ENCODE measurements at regions not wholly inside any gene's neighbourhood (a gene's known extent, or its start where the extent isn't known, plus 50 kb on each side); places are given as distances from the start of the nearest gene placed in this dataset.

DNA sequence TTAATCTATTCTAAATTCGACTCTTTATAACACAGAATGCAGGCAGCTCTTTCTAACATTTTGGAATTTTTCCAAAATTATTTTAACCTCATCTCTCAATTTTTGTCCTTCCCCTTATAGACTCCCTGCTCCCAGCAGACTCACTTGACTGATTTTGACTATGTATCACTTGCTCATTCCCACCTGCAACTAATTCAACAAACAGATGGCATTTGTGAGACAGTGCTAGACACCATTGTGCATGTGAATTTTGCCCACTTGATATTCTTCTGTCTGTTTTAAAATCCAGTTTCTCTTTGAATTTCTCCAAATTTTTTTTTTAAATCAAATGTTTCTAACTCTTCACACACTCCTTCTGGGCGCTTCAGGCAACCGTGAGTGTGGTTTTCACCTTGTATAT is 1534.0 kb downstream of the PCDH7 start:
- H3K27ac Mint-ChIP-seq: no peak overlapping the region
- H3K4ac ChIP-seq (ENCODE audit: low read depth, low read length): no peak overlapping the region
- TF ChIP-seq, protein P1, sequence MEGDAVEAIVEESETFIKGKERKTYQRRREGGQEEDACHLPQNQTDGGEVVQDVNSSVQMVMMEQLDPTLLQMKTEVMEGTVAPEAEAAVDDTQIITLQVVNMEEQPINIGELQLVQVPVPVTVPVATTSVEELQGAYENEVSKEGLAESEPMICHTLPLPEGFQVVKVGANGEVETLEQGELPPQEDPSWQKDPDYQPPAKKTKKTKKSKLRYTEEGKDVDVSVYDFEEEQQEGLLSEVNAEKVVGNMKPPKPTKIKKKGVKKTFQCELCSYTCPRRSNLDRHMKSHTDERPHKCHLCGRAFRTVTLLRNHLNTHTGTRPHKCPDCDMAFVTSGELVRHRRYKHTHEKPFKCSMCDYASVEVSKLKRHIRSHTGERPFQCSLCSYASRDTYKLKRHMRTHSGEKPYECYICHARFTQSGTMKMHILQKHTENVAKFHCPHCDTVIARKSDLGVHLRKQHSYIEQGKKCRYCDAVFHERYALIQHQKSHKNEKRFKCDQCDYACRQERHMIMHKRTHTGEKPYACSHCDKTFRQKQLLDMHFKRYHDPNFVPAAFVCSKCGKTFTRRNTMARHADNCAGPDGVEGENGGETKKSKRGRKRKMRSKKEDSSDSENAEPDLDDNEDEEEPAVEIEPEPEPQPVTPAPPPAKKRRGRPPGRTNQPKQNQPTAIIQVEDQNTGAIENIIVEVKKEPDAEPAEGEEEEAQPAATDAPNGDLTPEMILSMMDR (conservative IDR thresholded peaks at IDR 0.05): no peak
- no peak for DNase-seq
- no peak overlapping the region for H3K4me2 ChIP-seq (ENCODE audit: insufficient read depth, insufficient read length, low read length)
- H3K9ac ChIP-seq (ENCODE audit: extremely low read depth, insufficient read length, low read length): no peak overlapping the region
- H3T11ph ChIP-seq (ENCODE audit: low read length): no peak overlapping the region
- no peak overlapping the region for H4K8ac ChIP-seq (replicated peaks; ENCODE audit: insufficient read length, low read depth, low read length)
- no peak overlapping the region for H2AK5ac ChIP-seq (ENCODE audit: insufficient read length, low read length)
- H2BK20ac ChIP-seq (ENCODE audit: low read depth, low read length, poor library complexity, severe bottlenecking): no peak overlapping the region
- no peaks in the 10 kb centered on the region; a peak in 1 of 4 replicates for H3K4me1 Mint-ChIP-seq
- no peak overlapping the region for H3K23ac ChIP-seq (ENCODE audit: insufficient read length, low read depth, low read length)
- no peaks in the 10 kb centered on the region for H3K36me3 Mint-ChIP-seq (ENCODE audit: insufficient read depth in 1 of 3, low read depth in 3 of 3)
- no peak overlapping the region for H2BK15ac ChIP-seq (ENCODE audit: low read depth, low read length)
- no peak overlapping the region for H3K18ac ChIP-seq (ENCODE audit: insufficient read length, low read depth, low read length)
- H2AFZ ChIP-seq (ENCODE audit: low read length): no peak overlapping the region
- 100% methylated on average over 1 of the region's 3 CpGs for WGBS (ENCODE audit: extremely low coverage, insufficient read length, low lambda C conversion rate)
- H3K14ac ChIP-seq (ENCODE audit: insufficient read depth, low read length): no peak overlapping the region
- no peaks in the 10 kb centered on the region for H3K79me1 ChIP-seq (ENCODE audit: insufficient read depth, low read depth, low read length, poor library complexity, severe bottlenecking)
- no peaks in the 10 kb centered on the region for H3K4me1 ChIP-seq (ENCODE audit: insufficient read depth, low read length)
- no peaks in the 10 kb centered on the region for H3K79me2 ChIP-seq (ENCODE audit: insufficient read depth, low read length)
- H2BK5ac ChIP-seq (ENCODE audit: insufficient read length, low read length): no peak overlapping the region
- H3K9me3 ChIP-seq (ENCODE audit: control insufficient read depth, low read depth, low read length): no peaks in the 10 kb centered on the region
- H3K9me3 Mint-ChIP-seq: no peaks in the 10 kb centered on the region
- H3K27ac ChIP-seq (ENCODE audit: insufficient read length, low read depth, low read length): no peak overlapping the region
- H3K56ac ChIP-seq (ENCODE audit: insufficient read length, low read depth, low read length): no peak overlapping the region
- H4K5ac ChIP-seq (ENCODE audit: insufficient read length, low read depth, low read length): no peak overlapping the region
- H2BK120ac ChIP-seq (ENCODE audit: low read depth, low read length, poor library complexity, severe bottlenecking): no peak overlapping the region
- H3K27me3 Mint-ChIP-seq (ENCODE audit: low read depth): no peaks in the 10 kb centered on the region
- no peak overlapping the region for H3K4me3 Mint-ChIP-seq
- no peaks in the 10 kb centered on the region for H3K27me3 ChIP-seq (ENCODE audit: insufficient read depth, low read length)
- H4K20me1 ChIP-seq (ENCODE audit: control insufficient read depth, insufficient read depth, insufficient read length): no peaks in the 10 kb centered on the region
- no peaks in the 10 kb centered on the region for H3K23me2 ChIP-seq (ENCODE audit: insufficient read length, low read depth, low read length, poor library complexity, severe bottlenecking)
- H2BK12ac ChIP-seq (ENCODE audit: insufficient read length, low read depth, low read length): no peak overlapping the region
- H4K91ac ChIP-seq (ENCODE audit: insufficient read length, low read depth, low read length): no peak overlapping the region

Data from H9 (cell line).